ENCODE measurements at regions not wholly inside any gene's neighbourhood (a gene's known extent, or its start where the extent isn't known, plus 50 kb on each side); places are given as distances from the start of the nearest gene placed in this dataset.

DNA sequence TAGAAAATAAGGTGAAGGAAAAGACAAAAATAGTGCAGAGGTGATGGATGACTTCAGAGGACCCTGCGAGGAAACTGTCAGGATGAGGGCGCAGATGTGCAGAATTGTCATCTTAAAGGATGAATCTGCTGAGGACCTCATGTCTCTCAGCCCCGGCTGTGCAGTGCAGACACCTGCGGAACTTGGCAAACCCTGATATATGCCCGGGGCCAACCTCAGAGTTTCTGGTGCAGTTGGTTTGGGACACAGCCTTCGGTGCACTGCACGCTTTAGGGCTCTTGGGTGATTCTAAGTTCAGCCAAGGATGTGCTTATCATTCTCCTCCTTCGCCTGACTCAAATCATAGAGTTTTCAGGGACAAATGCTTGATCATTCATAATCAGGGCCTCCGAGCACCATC is 310.1 kb downstream of the TCERG1L start:
- H3K36me3 ChIP-seq (ENCODE audit: control insufficient read depth, insufficient read depth, low read length) = no peaks in the 10 kb centered on the region
- no TSS peak for BruUV-seq (replicated peaks)
- peaks cover 22% of the 10 kb centered on the region for H3K27me3 ChIP-seq (ENCODE audit: control insufficient read depth, insufficient read depth, low read length)
- in situ Hi-C loops (cut with HindIII; ENCODE audit: low pct_unique_long_range_greater_than_20kb, low sequenced_read_pairs) (no loop called here), intact Hi-C loops (cut with micrococcal nuclease; ENCODE audit: unreplicated experiment) (no loop called here)
- no peaks in the 10 kb centered on the region for H3K4me1 ChIP-seq (ENCODE audit: control insufficient read depth, insufficient read depth, low read length)
- H3K9me3 ChIP-seq (ENCODE audit: control insufficient read depth, insufficient read depth, low read depth, low read length) = no peaks in the 10 kb centered on the region
- ATAC-seq = no peak
- DNase-seq (ENCODE audit: low read depth, low spot score) = no peak
- TF ChIP-seq CTCF (IDR thresholded peaks at IDR 0.05) = no peak
- TF ChIP-seq POLR2AphosphoS5 (IDR thresholded peaks at IDR 0.05; ENCODE audit: low read depth, low read length) = no peak
- TF ChIP-seq, protein P1, sequence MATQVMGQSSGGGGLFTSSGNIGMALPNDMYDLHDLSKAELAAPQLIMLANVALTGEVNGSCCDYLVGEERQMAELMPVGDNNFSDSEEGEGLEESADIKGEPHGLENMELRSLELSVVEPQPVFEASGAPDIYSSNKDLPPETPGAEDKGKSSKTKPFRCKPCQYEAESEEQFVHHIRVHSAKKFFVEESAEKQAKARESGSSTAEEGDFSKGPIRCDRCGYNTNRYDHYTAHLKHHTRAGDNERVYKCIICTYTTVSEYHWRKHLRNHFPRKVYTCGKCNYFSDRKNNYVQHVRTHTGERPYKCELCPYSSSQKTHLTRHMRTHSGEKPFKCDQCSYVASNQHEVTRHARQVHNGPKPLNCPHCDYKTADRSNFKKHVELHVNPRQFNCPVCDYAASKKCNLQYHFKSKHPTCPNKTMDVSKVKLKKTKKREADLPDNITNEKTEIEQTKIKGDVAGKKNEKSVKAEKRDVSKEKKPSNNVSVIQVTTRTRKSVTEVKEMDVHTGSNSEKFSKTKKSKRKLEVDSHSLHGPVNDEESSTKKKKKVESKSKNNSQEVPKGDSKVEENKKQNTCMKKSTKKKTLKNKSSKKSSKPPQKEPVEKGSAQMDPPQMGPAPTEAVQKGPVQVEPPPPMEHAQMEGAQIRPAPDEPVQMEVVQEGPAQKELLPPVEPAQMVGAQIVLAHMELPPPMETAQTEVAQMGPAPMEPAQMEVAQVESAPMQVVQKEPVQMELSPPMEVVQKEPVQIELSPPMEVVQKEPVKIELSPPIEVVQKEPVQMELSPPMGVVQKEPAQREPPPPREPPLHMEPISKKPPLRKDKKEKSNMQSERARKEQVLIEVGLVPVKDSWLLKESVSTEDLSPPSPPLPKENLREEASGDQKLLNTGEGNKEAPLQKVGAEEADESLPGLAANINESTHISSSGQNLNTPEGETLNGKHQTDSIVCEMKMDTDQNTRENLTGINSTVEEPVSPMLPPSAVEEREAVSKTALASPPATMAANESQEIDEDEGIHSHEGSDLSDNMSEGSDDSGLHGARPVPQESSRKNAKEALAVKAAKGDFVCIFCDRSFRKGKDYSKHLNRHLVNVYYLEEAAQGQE (IDR thresholded peaks at IDR 0.05; ENCODE audit: insufficient read depth in 1 of 2, low read depth in 2 of 2, low read length in 1 of 2) = no peak
- TF ChIP-seq SIN3A (IDR thresholded peaks at IDR 0.05; ENCODE audit: borderline replicate concordance, insufficient read depth, low read depth, low read length) = no peak
- TF ChIP-seq TCF7L2 (IDR thresholded peaks at IDR 0.05; ENCODE audit: low read depth, low read length) = no peak
- CTCF ChIA-PET = no interaction called here
- POLR2A ChIA-PET = no interaction called here
- no peak overlapping the region for H3K4me3 ChIP-seq (ENCODE audit: low read depth in 2 of 2, low read length in 2 of 2)
- H3K27ac ChIP-seq (ENCODE audit: low read length) = no peak overlapping the region

DNA sequence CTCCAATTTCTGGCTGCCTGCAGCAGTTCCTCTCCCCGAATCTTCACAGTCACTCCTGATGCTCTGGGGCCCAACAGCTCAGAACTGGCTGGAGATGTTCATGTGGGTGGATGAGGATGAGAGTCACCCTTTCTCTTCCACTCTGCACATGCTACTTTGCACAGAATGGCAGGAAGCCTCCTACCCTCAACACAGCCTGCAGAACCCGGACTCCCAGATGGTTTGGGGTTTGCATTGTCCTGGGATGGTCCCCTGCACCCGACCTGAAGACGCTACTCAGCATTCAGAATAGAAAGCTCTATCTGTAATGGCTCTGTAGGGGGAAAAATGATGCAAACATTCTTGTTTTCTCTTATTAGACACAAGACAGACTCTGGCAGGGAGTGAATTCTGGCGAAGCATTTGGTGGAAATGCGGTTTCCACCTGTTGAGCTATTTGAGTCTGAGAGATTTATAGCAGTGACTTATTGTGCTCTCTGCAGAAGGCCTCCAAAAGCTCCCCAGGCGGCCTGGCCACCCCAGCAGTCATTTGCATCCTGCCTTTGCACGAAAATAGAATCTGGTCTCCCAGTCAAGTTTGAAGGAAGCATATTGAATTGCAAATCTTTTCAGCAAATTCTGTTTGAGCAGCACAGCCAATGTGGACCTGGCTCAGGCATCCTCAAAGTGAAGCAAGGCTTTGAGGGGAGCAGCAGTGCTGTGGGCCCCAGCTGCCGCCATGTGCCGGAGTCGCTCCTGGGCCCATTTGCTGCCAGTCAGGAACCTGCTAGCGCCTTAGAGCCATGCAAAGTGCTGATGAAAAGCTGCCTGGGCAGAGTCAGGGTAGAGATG is 309.3 kb downstream of the TCERG1L start:
- Histone ChIP-seq H3K9me3 (ENCODE audit: control insufficient read depth, insufficient read depth, low read depth, low read length) (no peaks in the 10 kb centered on the region), H3K4me3 (ENCODE audit: low read depth in 2 of 2, low read length in 2 of 2) (no peak overlapping the region), H3K4me1 (ENCODE audit: control insufficient read depth, insufficient read depth, low read length) (no peaks in the 10 kb centered on the region), H3K27me3 (ENCODE audit: control insufficient read depth, insufficient read depth, low read length) (peaks cover 19% of the 10 kb centered on the region; the same call in 1 of the 2 replicates), H3K27ac (ENCODE audit: low read length) (no peak overlapping the region), H3K36me3 (ENCODE audit: control insufficient read depth, insufficient read depth, low read length) (no peaks in the 10 kb centered on the region)
- in situ Hi-C loops (cut with HindIII; ENCODE audit: low pct_unique_long_range_greater_than_20kb, low sequenced_read_pairs) = no loop called here
- no TSS peak for BruUV-seq (replicated peaks)
- TF ChIP-seq, protein P1 (IDR thresholded peaks at IDR 0.05; ENCODE audit: insufficient read depth in 1 of 2, low read depth in 2 of 2, low read length in 1 of 2) = no peak
- TF ChIP-seq SIN3A (IDR thresholded peaks at IDR 0.05; ENCODE audit: borderline replicate concordance, insufficient read depth, low read depth, low read length) (no peak), TCF7L2 (IDR thresholded peaks at IDR 0.05; ENCODE audit: low read depth, low read length) (no peak), POLR2AphosphoS5 (IDR thresholded peaks at IDR 0.05; ENCODE audit: low read depth, low read length) (no peak), CTCF (IDR thresholded peaks at IDR 0.05) (no peak)
- ATAC-seq (no peak), DNase-seq (ENCODE audit: low read depth, low spot score) (no peak)
- intact Hi-C loops (cut with micrococcal nuclease; ENCODE audit: unreplicated experiment) = no loop called here
- ChIA-PET POLR2A (no interaction called here), CTCF (no interaction called here)
